ENCODE measurements at regions not wholly inside any gene's neighbourhood (a gene's known extent, or its start where the extent isn't known, plus 50 kb on each side); places are given as distances from the start of the nearest gene placed in this dataset.

GRCh38 chr5:9972059-9972458, 277.6 kb downstream of the ATPSCKMT start:
- TF ChIP-seq CTCF (conservative IDR thresholded peaks at IDR 0.05; ENCODE audit: low read depth, low read length) = no peak
- TF ChIP-seq RAD21 (IDR thresholded peaks at IDR 0.05; ENCODE audit: low read length) = no peak
- no peak for TF ChIP-seq SMC3 (IDR thresholded peaks at IDR 0.05; ENCODE audit: low read depth, low read length)
- no peak for TF ChIP-seq CHD1 (IDR thresholded peaks at IDR 0.05; ENCODE audit: low read depth, low read length)
- no peak for TF ChIP-seq RFX5 (IDR thresholded peaks at IDR 0.05; ENCODE audit: low read depth, low read length)
- TF ChIP-seq MAFK (IDR thresholded peaks at IDR 0.05; ENCODE audit: low read depth, low read length) = no peak
- TF ChIP-seq, protein P1, sequence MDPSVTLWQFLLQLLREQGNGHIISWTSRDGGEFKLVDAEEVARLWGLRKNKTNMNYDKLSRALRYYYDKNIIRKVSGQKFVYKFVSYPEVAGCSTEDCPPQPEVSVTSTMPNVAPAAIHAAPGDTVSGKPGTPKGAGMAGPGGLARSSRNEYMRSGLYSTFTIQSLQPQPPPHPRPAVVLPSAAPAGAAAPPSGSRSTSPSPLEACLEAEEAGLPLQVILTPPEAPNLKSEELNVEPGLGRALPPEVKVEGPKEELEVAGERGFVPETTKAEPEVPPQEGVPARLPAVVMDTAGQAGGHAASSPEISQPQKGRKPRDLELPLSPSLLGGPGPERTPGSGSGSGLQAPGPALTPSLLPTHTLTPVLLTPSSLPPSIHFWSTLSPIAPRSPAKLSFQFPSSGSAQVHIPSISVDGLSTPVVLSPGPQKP (IDR thresholded peaks at IDR 0.05; ENCODE audit: borderline replicate concordance, low read depth, low read length) = no peak
- TF ChIP-seq POLR2A (IDR thresholded peaks at IDR 0.05; ENCODE audit: low read depth, low read length) = no peak
- TF ChIP-seq CEBPB (IDR thresholded peaks at IDR 0.05; ENCODE audit: low read depth, low read length) = no peak

Measured in IMR-90 (cell line).